NCI-H1417 treated with DMSO at 0.1 percent for 48 hours (cell line): ENCODE measurements at regions not wholly inside any gene's neighbourhood (a gene's known extent, or its start where the extent isn't known, plus 50 kb on each side); places are given as distances from the start of the nearest gene placed in this dataset.
"Not testable (repeated sequence)": the region's sequence is repeated elsewhere in the genome, so short reads cannot be mapped to it uniquely, and the experiment has no call there.

Experiments
- DNase-seq: peaks from one replicate; lab custom pipeline; 2025; lab: John Stamatoyannopoulos, UW

- DNase-seq: no peak
These were observed 679.8 kb upstream of the NECTIN3 start for GRCh38 chr3:110391640-110392395.

DNA sequence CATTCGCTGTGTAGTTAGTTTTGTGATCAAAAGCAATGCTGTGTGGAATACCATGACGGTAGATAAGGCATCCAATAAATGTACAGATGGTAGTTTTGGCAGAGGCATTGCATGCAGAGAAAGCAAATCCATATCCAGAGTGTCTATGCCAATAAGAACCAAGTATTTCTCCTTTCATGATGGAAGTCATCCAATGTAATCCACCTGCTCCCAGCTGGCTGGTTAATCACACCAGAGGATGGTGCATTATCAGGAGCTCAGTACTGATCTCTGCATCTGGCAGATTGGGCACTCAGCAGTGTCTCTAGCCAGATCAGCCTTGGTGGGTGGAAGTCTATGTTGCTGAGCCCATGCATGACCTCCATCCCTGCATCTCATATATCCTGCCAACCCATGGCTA lies 677.7 kb upstream of the NECTIN3 start:
- DNase-seq: no peak

- no peak for DNase-seq
These were observed 674.5 kb upstream of the NECTIN3 start for GRCh38 chr3:110397115-110397514.

DNA sequence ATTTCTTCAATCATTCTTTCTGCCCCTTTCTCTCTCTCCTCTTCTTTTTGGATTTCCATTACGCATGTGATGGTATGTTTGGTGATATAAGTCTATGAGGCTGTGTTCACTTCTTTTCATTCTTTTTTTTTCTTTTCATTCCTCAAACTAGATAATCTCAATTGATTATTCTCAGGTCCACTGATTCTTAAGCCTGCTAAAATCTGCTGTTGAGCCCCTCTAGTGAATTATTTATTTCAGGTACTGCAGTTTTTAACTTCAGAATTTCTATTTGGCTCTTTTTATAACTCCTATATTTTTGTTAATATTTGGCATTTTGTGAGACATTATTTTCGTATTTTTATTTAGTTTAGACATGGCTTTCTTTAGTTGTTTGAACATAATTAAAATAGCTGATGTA lies 671.3 kb upstream of the NECTIN3 start:
- DNase-seq: no peak

GRCh38 chr3:110405830-110406585 lies 665.6 kb upstream of the NECTIN3 start:
- no peak for DNase-seq

GRCh38 chr3:110413266-110413665 lies 658.4 kb upstream of the NECTIN3 start:
- DNase-seq: no peak

DNA sequence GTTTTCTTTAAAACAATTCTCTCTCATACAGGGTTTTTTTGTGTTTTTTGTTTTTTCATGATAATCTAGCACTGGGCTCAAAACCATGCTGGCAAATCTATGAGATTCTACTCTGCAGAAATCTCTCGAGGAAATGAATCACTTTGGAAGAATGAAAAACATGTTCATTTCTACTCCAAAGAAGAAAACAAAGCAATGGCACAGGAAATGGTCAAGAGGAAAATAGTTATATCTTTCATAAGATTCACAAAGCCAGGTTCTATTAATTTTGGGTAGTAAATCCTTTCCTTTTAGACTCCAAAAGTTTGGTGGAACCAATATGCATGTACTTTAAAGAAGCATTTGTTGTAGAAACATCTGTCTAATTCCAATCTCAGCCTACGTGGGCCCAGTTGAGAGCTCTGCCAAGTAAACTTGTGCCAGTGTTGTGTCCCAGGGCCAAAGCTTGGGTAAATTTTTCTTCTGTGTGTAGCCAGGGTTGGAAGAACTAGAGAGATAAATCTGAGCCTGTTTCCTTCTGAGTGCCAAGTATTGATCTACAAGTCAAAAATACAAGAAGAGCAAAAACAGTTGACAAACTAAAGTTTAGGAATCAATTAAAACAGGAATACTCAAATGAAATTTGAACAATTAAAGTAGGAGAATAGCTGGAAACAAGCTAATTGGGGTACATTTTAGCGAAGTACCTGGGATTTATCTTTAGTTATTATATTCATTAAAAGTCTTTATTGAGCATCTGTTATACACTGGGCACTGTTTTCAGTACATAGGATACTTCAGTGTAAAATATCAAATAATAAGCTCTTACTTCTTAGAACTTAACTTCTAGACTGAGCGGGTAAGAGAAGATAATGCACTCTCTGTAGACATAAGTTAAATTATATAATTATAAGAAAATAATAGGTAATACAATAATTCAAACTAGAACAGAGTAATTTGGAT lies 657.5 kb upstream of the NECTIN3 start:
- no peak for DNase-seq

DNA sequence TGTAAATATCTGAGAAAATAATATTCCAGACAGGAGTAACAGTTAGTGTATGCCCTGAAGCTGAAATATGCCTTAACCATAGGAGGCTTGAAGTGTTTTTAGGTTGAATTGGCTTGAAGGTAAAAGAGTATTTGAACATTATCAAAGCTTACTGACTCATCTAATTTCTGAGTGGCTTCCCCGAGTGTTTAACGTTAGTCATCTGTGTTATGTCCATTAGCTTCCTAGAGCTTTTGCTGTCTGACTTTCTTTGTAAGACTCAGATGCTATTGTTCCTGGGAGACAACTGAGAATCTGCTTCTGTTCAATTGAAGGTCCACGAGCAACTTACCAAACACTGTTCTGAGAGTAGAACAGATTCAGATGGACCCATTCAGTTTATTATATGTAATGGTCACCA lies 656.8 kb upstream of the NECTIN3 start:
- DNase-seq: no peak

DNA sequence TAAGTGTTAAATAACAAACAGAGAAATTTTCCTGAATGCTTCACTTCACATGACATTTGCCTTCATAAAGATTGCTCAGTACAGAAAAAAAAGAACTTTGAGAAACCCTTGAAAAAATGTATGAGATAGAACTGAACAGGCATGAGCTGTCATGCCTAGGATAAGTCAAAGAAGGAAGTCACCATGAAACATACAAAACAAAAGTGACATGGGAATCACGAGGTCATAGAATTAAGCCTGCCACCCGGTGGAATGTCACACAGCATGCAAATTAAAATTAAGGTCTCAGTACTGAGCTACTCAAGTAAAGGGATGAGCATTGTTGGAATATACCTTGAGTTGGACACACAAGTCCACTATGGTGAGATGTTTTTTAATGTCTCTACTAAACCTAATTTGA lies 652.5 kb upstream of the NECTIN3 start:
- no peak for DNase-seq

- no peak for DNase-seq
These were observed 652.0 kb upstream of the NECTIN3 start for GRCh38 chr3:110419601-110420000.

GRCh38 chr3:110420158-110420641 lies 651.4 kb upstream of the NECTIN3 start:
- DNase-seq: no peak

- no peak for DNase-seq
These were observed 648.3 kb upstream of the NECTIN3 start for GRCh38 chr3:110423276-110423675.

DNA sequence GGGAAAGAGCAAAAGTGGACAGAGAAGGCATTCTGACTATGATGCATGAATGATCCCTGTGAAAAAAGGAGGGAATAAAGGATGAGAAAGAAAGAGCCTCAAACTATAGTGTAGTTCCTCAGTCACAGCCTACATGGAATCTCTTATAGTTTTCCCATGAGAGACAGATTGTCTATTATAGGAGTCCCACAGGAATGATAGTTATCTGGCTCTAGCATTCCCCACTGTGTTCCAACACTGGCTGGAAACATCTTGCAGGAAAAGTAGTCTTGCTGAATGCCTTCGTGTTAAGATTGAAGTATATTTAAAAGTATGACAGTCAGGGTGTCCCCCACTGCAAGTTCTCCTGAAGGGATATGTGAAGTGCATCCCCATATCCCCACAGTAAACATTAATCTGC lies 641.5 kb upstream of the NECTIN3 start:
- no peak for DNase-seq

- no peak for DNase-seq
These were observed 635.4 kb upstream of the NECTIN3 start for GRCh38 chr3:110436209-110436608.

- DNase-seq: not testable (repeated sequence)
These were observed 631.5 kb upstream of the NECTIN3 start for GRCh38 chr3:110440066-110440653.

- no peak for DNase-seq
These were observed 617.5 kb upstream of the NECTIN3 start for GRCh38 chr3:110454066-110454465.

DNA sequence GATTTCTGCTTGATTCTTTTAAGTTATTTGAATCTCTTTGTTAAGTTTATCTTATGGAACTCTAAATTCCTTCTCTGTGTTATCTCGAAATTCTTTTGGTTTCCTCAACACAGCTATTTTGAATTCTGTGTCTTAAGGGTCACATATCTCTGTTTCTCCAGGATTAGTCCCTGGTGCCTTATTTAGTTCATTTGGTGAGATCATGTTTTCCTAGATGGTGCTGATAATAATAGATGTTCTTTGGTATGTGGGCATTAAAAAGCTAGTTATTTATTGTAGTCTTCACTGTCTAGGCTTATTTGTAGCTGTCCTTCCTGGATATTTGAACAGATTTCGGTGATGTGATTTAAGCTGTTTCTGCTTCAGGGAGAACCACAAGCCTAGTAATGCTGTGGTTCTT lies 615.6 kb upstream of the NECTIN3 start:
- DNase-seq: no peak

GRCh38 chr3:110456438-110457138 lies 615.0 kb upstream of the NECTIN3 start:
- no peak for DNase-seq

DNA sequence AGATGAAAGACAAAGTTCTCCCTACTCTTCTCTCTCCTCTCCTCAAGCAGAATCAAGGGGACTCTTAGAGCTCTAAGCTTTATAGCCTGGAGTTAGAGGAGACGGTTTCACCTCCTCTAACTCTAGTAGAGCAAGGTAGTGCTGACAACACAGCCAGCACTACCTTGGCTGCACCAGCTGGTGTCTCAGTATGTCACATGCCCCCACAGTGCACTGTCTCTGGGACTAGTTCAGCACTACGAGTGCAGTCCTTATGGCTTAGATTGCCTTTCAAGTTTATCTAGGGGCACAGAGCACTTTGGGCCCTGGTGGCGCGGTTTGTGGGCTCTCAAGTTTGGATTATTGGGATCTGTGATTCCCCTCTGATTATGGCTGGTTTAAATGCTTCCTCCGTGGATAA lies 614.1 kb upstream of the NECTIN3 start:
- DNase-seq: no peak

DNA sequence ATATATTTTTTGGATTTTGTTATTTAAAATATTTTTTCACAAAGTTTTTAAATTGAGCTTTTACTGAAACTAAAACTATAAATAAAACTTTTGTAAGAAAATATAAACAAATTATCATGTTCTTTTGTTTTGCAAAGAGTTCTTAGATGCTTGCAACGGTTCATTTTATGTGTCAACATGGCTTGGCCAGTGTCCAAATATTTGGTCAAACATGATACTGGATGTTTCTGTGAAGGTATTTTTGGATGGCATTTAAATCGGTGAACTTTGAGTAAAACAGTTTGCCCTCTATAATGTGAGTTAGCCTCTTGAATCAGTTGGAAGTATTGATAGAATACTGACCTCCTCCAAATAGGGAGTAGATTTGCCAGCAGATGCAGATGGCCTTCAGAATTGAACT lies 612.6 kb upstream of the NECTIN3 start:
- DNase-seq: no peak

GRCh38 chr3:110470310-110470709 lies 601.3 kb upstream of the NECTIN3 start:
- DNase-seq: no peak
